GM12874 (cell line): ENCODE measurements at regions not wholly inside any gene's neighbourhood (a gene's known extent, or its start where the extent isn't known, plus 50 kb on each side); places are given as distances from the start of the nearest gene placed in this dataset.

ENCODE experiments used
- CTCF ChIP-seq: IDR thresholded peaks from 2 replicates; pipeline ENCODE4 v1.5.1; 2011; ENCODE audit warnings: low read depth, mild to moderate bottlenecking, control low read depth, low read length, moderate library complexity; ENCODE audit not compliant: insufficient read depth

GRCh38 chr4:103892586-103892985 is 172.8 kb upstream of the TACR3 start:
- TF ChIP-seq CTCF = no peak

- TF ChIP-seq CTCF = no peak
Observed at GRCh38 chr4:103887191-103887590, 167.4 kb upstream of the TACR3 start.

GRCh38 chr4:103885152-103885551 is 165.4 kb upstream of the TACR3 start:
- TF ChIP-seq CTCF = no peak

GRCh38 chr4:103867311-103867710 is 147.5 kb upstream of the TACR3 start:
- TF ChIP-seq CTCF = no peak

GRCh38 chr4:103853627-103854026 is 133.8 kb upstream of the TACR3 start:
- TF ChIP-seq CTCF = no peak

GRCh38 chr4:103853146-103853545 is 133.4 kb upstream of the TACR3 start:
- no peak for TF ChIP-seq CTCF

- TF ChIP-seq CTCF = no peak
Observed at GRCh38 chr4:103845075-103845474, 125.3 kb upstream of the TACR3 start.
